K562 (cell line): ENCODE measurements at regions not wholly inside any gene's neighbourhood (a gene's known extent, or its start where the extent isn't known, plus 50 kb on each side); places are given as distances from the start of the nearest gene placed in this dataset.

Experiments
- ATAC-seq: fragments of 200-7000 bp; cut with Tn5 transposase; 3 replicates; pipeline ENCODE4 v1.9.1; 2020; ENCODE audit warnings: moderate library complexity
- BruUV-seq: library from RNA; stranded (reverse); fragments of 400-500 nt; replicated peaks from 2 replicates; lab custom pipeline; 2021; lab: Mats Ljungman, UMichigan
- CTCF ChIA-PET: fragments of 300-600 bp; formaldehyde crosslinking; extraction: SDS; loops from one replicate; lab custom pipeline; 2021; ENCODE audit warnings: low intra/inter-chr PET ratio; lab: Yijun Ruan, JAX
- POLR2A ChIA-PET: fragments of 300-600, 350-650 bp; sonication (Branson Sonifier 250); formaldehyde crosslinking; extraction: SDS; loops from one replicate; lab custom pipeline; 2021; ENCODE audit warnings: antibody characterized with exemption, inconsistent platforms; lab: Yijun Ruan, JAX
- DNase-seq, 4 experiments: peaks; one replicate each; pipeline versions ENCODE4 v3.0.0 to v3.0.0-alpha.2; 2011 to 2018; ENCODE audit warnings: low spot score in 3 of 4, mixed read lengths in 3 of 4; ENCODE audit errors: extremely low read depth in 1 of 4
- FAIRE-seq: peaks from 2 replicates; lab custom pipeline; 2011; peaks lifted over from hg19 to GRCh38; lab: Jason Lieb, UNC
- H2AFZ ChIP-seq: 2 replicates; pipeline ENCODE4 v1.6.0; 2011; ENCODE audit warnings: low read depth, low read length, control low read depth, inconsistent platforms
- H3K27ac ChIP-seq: fragments of 200-600 bp; 3 replicates; pipeline ENCODE4 v1.8.0; 2011; ENCODE audit warnings: low read depth, mild to moderate bottlenecking, control low read depth, inconsistent platforms, low read length, moderate library complexity, mixed read lengths; ENCODE audit errors: extremely low read depth
- H3K27me3 ChIP-seq, 2 experiments: fragments of 300-600 bp in 1 of 2; 2 replicates in 1 of 2; 3 replicates in 1 of 2; pipeline versions ENCODE4 v1.6.0 to v1.8.0; 2011; ENCODE audit warnings: inconsistent platforms in 2 of 2, low read length in 2 of 2, mild to moderate bottlenecking in 1 of 2, mixed read lengths in 1 of 2, moderate library complexity in 1 of 2; ENCODE audit not compliant: control insufficient read depth in 2 of 2, insufficient read depth in 2 of 2
- H3K36me3 ChIP-seq: fragments of 300-600 bp; 3 replicates; pipeline ENCODE4 v1.8.0; 2011; ENCODE audit warnings: mild to moderate bottlenecking, low read length, inconsistent platforms; ENCODE audit not compliant: control insufficient read depth, insufficient read depth
- H3K4me1 ChIP-seq, 2 experiments: fragments of 200-600 bp in 1 of 2; replicated peaks in 1 of 2; 2 replicates in 1 of 2; 3 replicates in 1 of 2; pipeline versions ENCODE4 v1.5.1 to v1.8.0; 2011; ENCODE audit warnings: inconsistent platforms in 2 of 2, low read length in 2 of 2, mild to moderate bottlenecking in 1 of 2, mixed read lengths in 1 of 2, moderate library complexity in 1 of 2; ENCODE audit not compliant: control insufficient read depth in 2 of 2, insufficient read depth in 2 of 2
- H3K4me2 ChIP-seq: 2 replicates; pipeline ENCODE4 v1.6.1; 2011; ENCODE audit warnings: low read length, control low read depth, inconsistent platforms, mixed read lengths; ENCODE audit not compliant: insufficient read depth
- H3K4me3 ChIP-seq: fragments of 200-600 bp; sonication (generic), shearing (Covaris generic); 2 replicates; pipeline ENCODE4 v1.5.1; 2016; ENCODE audit warnings: control low read depth, inconsistent platforms
- H3K79me2 ChIP-seq: fragments of 200-600 bp; 3 replicates; pipeline ENCODE4 v1.8.0; 2011; ENCODE audit warnings: low read length, inconsistent platforms; ENCODE audit not compliant: control insufficient read depth, insufficient read depth
- H3K9ac ChIP-seq, 2 experiments: 2 replicates each; pipeline versions ENCODE4 v1.6.0 to v1.6.1; 2011; ENCODE audit warnings: low read depth in 2 of 2, low read length in 2 of 2, control low read depth in 1 of 2, inconsistent platforms in 1 of 2, mild to moderate bottlenecking in 1 of 2, mixed read lengths in 1 of 2; ENCODE audit not compliant: insufficient read depth in 1 of 2
- H3K9me1 ChIP-seq: one replicate; pipeline ENCODE4 v1.6.0; 2011; ENCODE audit warnings: inconsistent platforms, mild to moderate bottlenecking, low read length, moderate library complexity; ENCODE audit not compliant: control insufficient read depth, insufficient read depth
- H3K9me3 ChIP-seq: replicated peaks from 2 replicates; pipeline ENCODE4 v1.5.1; 2011; ENCODE audit warnings: low read depth, low read length, inconsistent platforms; ENCODE audit not compliant: control insufficient read depth, insufficient read depth
- H4K20me1 ChIP-seq: replicated peaks from 2 replicates; pipeline ENCODE4 v1.6.1; 2011; ENCODE audit warnings: low read length, inconsistent platforms, mixed read lengths; ENCODE audit not compliant: control insufficient read depth, insufficient read depth
- ARID4B ChIP-seq: sonication (generic); formaldehyde crosslinking; IDR thresholded peaks from 2 replicates; pipeline ENCODE4 v1.8.0; 2022; ENCODE audit warnings: mild to moderate bottlenecking, missing genetic modification reagents
- CC2D1A ChIP-seq: fragments of 450-650 bp; IDR thresholded peaks from 2 replicates; pipeline ENCODE4 v1.6.1; 2017; ENCODE audit warnings: mild to moderate bottlenecking
- CTCF ChIP-seq, 3 experiments: IDR thresholded peaks in 2 of 3; conservative IDR thresholded peaks in 1 of 3; 2 replicates each; pipeline ENCODE4 v1.5.1; 2011 to 2012; ENCODE audit warnings: low read length in 3 of 3, mild to moderate bottlenecking in 3 of 3, control low read depth in 2 of 3, improper control_type of control experiment in 1 of 3, inconsistent platforms in 1 of 3, low read depth in 1 of 3, mixed read lengths in 1 of 3, moderate library complexity in 1 of 3; ENCODE audit not compliant: insufficient read depth in 2 of 3
- ESRRA ChIP-seq: fragments of 450-650 bp; IDR thresholded peaks from 2 replicates; pipeline ENCODE4 v1.6.1; 2014; ENCODE audit warnings: low read depth, mild to moderate bottlenecking, moderate library complexity, borderline replicate concordance
- NEUROD1 ChIP-seq: fragments of 150-350 bp; IDR thresholded peaks from 2 replicates; pipeline ENCODE4 v1.6.1; 2014; ENCODE audit warnings: borderline replicate concordance, low read length, low read depth; ENCODE audit not compliant: partially characterized antibody
- NR2C2 ChIP-seq, 2 experiments: fragments of 200-800 bp in 1 of 2; sonication (Bioruptor generic) in 1 of 2; sonication (generic) in 1 of 2; formaldehyde crosslinking in 1 of 2; IDR thresholded peaks; 2 replicates each; pipeline versions ENCODE4 v1.6.1 to v1.8.0; 2016 to 2022; ENCODE audit warnings: mild to moderate bottlenecking in 1 of 2, missing compliant biosample characterization in 1 of 2, missing genetic modification characterization in 1 of 2, missing genetic modification reagents in 1 of 2
- POLR2A ChIP-seq: fragments of 450-650 bp; conservative IDR thresholded peaks from 2 replicates; pipeline ENCODE4 v1.6.1; 2016
- RAD21 ChIP-seq, 2 experiments: fragments of 250-450 bp in 1 of 2; fragments of 450-650 bp in 1 of 2; sonication (Bioruptor Pico) in 1 of 2; formaldehyde crosslinking in 1 of 2; IDR thresholded peaks in 1 of 2; conservative IDR thresholded peaks in 1 of 2; 2 replicates each; pipeline versions ENCODE4 v1.4.0 to v1.8.0; 2020 to 2022; ENCODE audit warnings: mild to moderate bottlenecking in 2 of 2, moderate library complexity in 1 of 2
- ZBTB8A ChIP-seq: fragments of 450-650 bp; IDR thresholded peaks from 2 replicates; pipeline ENCODE4 v1.6.1; 2018; ENCODE audit warnings: mild to moderate bottlenecking, moderate library complexity; ENCODE audit not compliant: partially characterized antibody
- WGBS: fragments of 100-300 bp; shearing (Covaris generic); methylation state at CpG from one replicate; pipeline ENCODE4 v1.1.6; 2016; ENCODE audit warnings: low coverage, mixed read lengths; ENCODE audit not compliant: insufficient coverage; ENCODE audit errors: missing lambda C conversion rate; 5-methylcytosine and 5-hydroxymethylcytosine counted together
- in situ Hi-C: fragments of 300-500 bp; cut with MboI; formaldehyde crosslinking; loops from 4 replicates; pipeline ENCODE4 v1.15.0; 2018; ENCODE audit warnings: inconsistent platforms, mixed read lengths
- intact Hi-C: fragments of 100-400 bp; cut with micrococcal nuclease; formaldehyde crosslinking; loops from 2 replicates; pipeline ENCODE4 v1.14.2; 2022

- in situ Hi-C loops (no loop called here), intact Hi-C loops (no loop called here)
- TF ChIP-seq RAD21 (CRISPR knock-in tag; conservative IDR thresholded peaks at IDR 0.05 in 1 of 2, IDR thresholded peaks at IDR 0.05 in 1 of 2): peak in 1 of 2 experiments; percentile 31; a peak in 1 of 4 replicates
- TF ChIP-seq ARID4B (CRISPR knock-in tag): no peak
- TF ChIP-seq NR2C2 (CRISPR knock-in tag; IDR thresholded peaks at IDR 0.05): no peak
- no peak for TF ChIP-seq NR2C2 (tag; IDR thresholded peaks at IDR 0.05)
- TF ChIP-seq CC2D1A: no peak
- TF ChIP-seq NEUROD1: no peak
- TF ChIP-seq CTCF (IDR thresholded peaks at IDR 0.05 in 2 of 3, conservative IDR thresholded peaks at IDR 0.05 in 1 of 3; ENCODE audit: insufficient read depth in 2 of 3, low read depth in 1 of 3, low read length in 3 of 3): peak in 2 of 3 experiments; percentile 20 to 24; a peak in 1 of 6 replicates
- TF ChIP-seq POLR2A: no peak
- peak; percentile 74 for TF ChIP-seq ESRRA
- TF ChIP-seq ZBTB8A: no peak
- no peak for ATAC-seq
- Histone ChIP-seq H3K4me1 (no peaks in the 10 kb centered on the region), H3K27ac (no peak overlapping the region), H3K36me3 (no peaks in the 10 kb centered on the region), H3K4me2 (no peak overlapping the region), H4K20me1 (no peaks in the 10 kb centered on the region), H3K9me3 (no peaks in the 10 kb centered on the region), H3K9me1 (no peaks in the 10 kb centered on the region), H3K4me3 (no peak overlapping the region), H3K27me3 (no peaks in the 10 kb centered on the region; a peak in 1 of 5 replicates), H3K9ac (no peak overlapping the region), H2AFZ (no peak overlapping the region), H3K79me2 (no peaks in the 10 kb centered on the region)
- DNase-seq: peak in 1 of 4 experiments; percentile 7
- BruUV-seq: no TSS peak
- no peak for FAIRE-seq
- ChIA-PET POLR2A (no interaction called here), CTCF (no interaction called here)
- 4% methylated on average over 4 of the region's 4 CpGs for WGBS
These were observed 137.2 kb downstream of the NOC3L start for GRCh38 chr10:94225589-94225988.
